SK-N-SH (cell line): ENCODE measurements at regions not wholly inside any gene's neighbourhood (a gene's known extent, or its start where the extent isn't known, plus 50 kb on each side); places are given as distances from the start of the nearest gene placed in this dataset.

ENCODE experiments used
- CTCF ChIP-seq: fragments of 200-600 bp; sonication (generic); IDR thresholded peaks from 2 replicates; pipeline ENCODE4 v1.6.1; 2017; ENCODE audit warnings: antibody characterized with exemption, mild to moderate bottlenecking, moderate library complexity
- FOSL2 ChIP-seq: IDR thresholded peaks from 2 replicates; pipeline ENCODE4 v1.4.0; 2012; ENCODE audit warnings: low read depth, mild to moderate bottlenecking, moderate library complexity, borderline replicate concordance
- GATA2 ChIP-seq: sonication (generic); formaldehyde crosslinking; IDR thresholded peaks from 2 replicates; pipeline ENCODE4 v1.5.0; 2020; ENCODE audit warnings: mild to moderate bottlenecking, missing genetic modification reagents
- JUND ChIP-seq: IDR thresholded peaks from 2 replicates; pipeline ENCODE4 v1.4.0; 2012
- MAX ChIP-seq: IDR thresholded peaks from 2 replicates; pipeline ENCODE4 v1.4.0; 2012; ENCODE audit warnings: low read depth
- MXI1 ChIP-seq: IDR thresholded peaks from 2 replicates; pipeline ENCODE4 v1.6.1; 2012; ENCODE audit warnings: mild to moderate bottlenecking, low read depth, low read length, improper control_type of control experiment
- POLR2AphosphoS5 ChIP-seq: IDR thresholded peaks from 2 replicates; pipeline ENCODE4 v1.6.1; 2012; ENCODE audit warnings: low read depth, low read length
- REST ChIP-seq: IDR thresholded peaks from 2 replicates; pipeline ENCODE4 v1.6.1; 2012; ENCODE audit warnings: mild to moderate bottlenecking, low read depth, low read length, moderate library complexity
- RFX5 ChIP-seq: IDR thresholded peaks from 2 replicates; pipeline ENCODE4 v1.6.1; 2012; ENCODE audit warnings: mild to moderate bottlenecking, improper control_type of control experiment, low read length
- TCF12 ChIP-seq: IDR thresholded peaks from 2 replicates; pipeline ENCODE4 v1.4.0; 2012
- TEAD4 ChIP-seq: IDR thresholded peaks from 2 replicates; pipeline ENCODE4 v1.4.0; 2012; ENCODE audit warnings: mild to moderate bottlenecking, borderline replicate concordance; ENCODE audit not compliant: insufficient read depth
- USF1 ChIP-seq: IDR thresholded peaks from 2 replicates; pipeline ENCODE4 v1.4.0; 2012; ENCODE audit warnings: low read depth, borderline replicate concordance

GRCh38 chr4:10276152-10276551 lies 159.6 kb upstream of the WDR1 start:
- no peak for TF ChIP-seq FOSL2
- no peak for TF ChIP-seq CTCF
- TF ChIP-seq MXI1, result no peak
- no peak for TF ChIP-seq POLR2AphosphoS5
- TF ChIP-seq GATA2 (CRISPR knock-in tag), result no peak
- no peak for TF ChIP-seq RFX5
- TF ChIP-seq REST, result no peak
- TF ChIP-seq JUND, result no peak
- no peak for TF ChIP-seq TEAD4
- no peak for TF ChIP-seq USF1
- no peak for TF ChIP-seq TCF12
- no peak for TF ChIP-seq MAX
